SK-N-SH treated with all-trans-retinoic acid at 6 μM for 48 hours (cell line): ENCODE measurements at regions not wholly inside any gene's neighbourhood (a gene's known extent, or its start where the extent isn't known, plus 50 kb on each side); places are given as distances from the start of the nearest gene placed in this dataset.

Experiments
- ARNTL ChIP-seq: fragments of 450-650 bp; formaldehyde crosslinking; IDR thresholded peaks from 2 replicates; pipeline ENCODE4 v1.5.0; 2020; ENCODE audit warnings: low read depth, mild to moderate bottlenecking, moderate library complexity, borderline replicate concordance
- POU6F1 ChIP-seq: fragments of 250-450 bp; sonication (Bioruptor Pico); IDR thresholded peaks from 2 replicates; pipeline ENCODE4 v1.8.0; 2021; ENCODE audit warnings: low read depth, mild to moderate bottlenecking, moderate library complexity, borderline replicate concordance
- TOX ChIP-seq: fragments of 250-450 bp; sonication (Bioruptor Pico); IDR thresholded peaks from 2 replicates; pipeline ENCODE4 v1.8.0; 2021; ENCODE audit warnings: mild to moderate bottlenecking, moderate library complexity, borderline replicate concordance

GRCh38 chr5:124981901-124982300 lies 235.5 kb upstream of the ZNF608 start:
- TF ChIP-seq POU6F1 (CRISPR knock-in tag) (no peak), ARNTL (CRISPR knock-in tag) (no peak), TOX (CRISPR knock-in tag) (no peak)
